ENCODE measurements at regions not wholly inside any gene's neighbourhood (a gene's known extent, or its start where the extent isn't known, plus 50 kb on each side); places are given as distances from the start of the nearest gene placed in this dataset.

DNA sequence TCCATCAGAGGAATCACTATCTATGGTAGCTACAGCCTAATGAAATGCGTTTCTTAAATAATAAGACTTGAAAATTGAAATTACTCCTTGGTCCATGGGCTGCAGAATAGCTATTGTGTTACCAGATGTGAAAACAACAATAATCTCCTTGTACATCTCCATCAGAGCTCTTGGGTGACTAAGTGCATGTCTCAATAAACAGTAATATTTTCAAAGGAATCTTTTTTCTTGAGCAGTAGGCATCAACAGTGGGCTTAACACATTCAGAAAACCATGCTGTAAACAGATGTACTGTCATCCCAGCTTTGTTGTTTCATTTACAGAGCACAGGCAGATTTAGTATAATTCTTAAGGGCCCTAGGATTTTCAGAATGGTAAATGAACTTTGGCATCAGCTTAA, 67.3 kb downstream of the GLUD2 start:
- intact Hi-C loops (cut with DNase I; ENCODE audit: low total_unique reads): no loop called here
- DNase-seq: no peak
- H3K36me3 ChIP-seq: no peaks in the 10 kb centered on the region
- H3K27me3 ChIP-seq: no peaks in the 10 kb centered on the region
- no peak overlapping the region for H3K27ac ChIP-seq
- H3K9me3 ChIP-seq: no peaks in the 10 kb centered on the region
- no peaks in the 10 kb centered on the region for H3K4me1 ChIP-seq
- no peak overlapping the region for H3K4me3 ChIP-seq
- no peak for TF ChIP-seq POLR2A (IDR thresholded peaks at IDR 0.05)
- TF ChIP-seq, protein P1, sequence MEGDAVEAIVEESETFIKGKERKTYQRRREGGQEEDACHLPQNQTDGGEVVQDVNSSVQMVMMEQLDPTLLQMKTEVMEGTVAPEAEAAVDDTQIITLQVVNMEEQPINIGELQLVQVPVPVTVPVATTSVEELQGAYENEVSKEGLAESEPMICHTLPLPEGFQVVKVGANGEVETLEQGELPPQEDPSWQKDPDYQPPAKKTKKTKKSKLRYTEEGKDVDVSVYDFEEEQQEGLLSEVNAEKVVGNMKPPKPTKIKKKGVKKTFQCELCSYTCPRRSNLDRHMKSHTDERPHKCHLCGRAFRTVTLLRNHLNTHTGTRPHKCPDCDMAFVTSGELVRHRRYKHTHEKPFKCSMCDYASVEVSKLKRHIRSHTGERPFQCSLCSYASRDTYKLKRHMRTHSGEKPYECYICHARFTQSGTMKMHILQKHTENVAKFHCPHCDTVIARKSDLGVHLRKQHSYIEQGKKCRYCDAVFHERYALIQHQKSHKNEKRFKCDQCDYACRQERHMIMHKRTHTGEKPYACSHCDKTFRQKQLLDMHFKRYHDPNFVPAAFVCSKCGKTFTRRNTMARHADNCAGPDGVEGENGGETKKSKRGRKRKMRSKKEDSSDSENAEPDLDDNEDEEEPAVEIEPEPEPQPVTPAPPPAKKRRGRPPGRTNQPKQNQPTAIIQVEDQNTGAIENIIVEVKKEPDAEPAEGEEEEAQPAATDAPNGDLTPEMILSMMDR (IDR thresholded peaks at IDR 0.05): no peak

GRCh38 chrX:121120690-121121605, 73.5 kb downstream of the GLUD2 start:
- Histone ChIP-seq H3K4me1 (no peaks in the 10 kb centered on the region), H3K27ac (no peak overlapping the region)
- TF ChIP-seq, protein P1 (IDR thresholded peaks at IDR 0.05): no peak
- no peak for TF ChIP-seq POLR2A (IDR thresholded peaks at IDR 0.05)

GRCh38 chrX:121122332-121122731, 74.9 kb downstream of the GLUD2 start:
- no peaks in the 10 kb centered on the region for H3K27me3 ChIP-seq
- intact Hi-C loops (cut with DNase I; ENCODE audit: low total_unique reads): no loop called here
- H3K4me3 ChIP-seq: no peak overlapping the region
- no peak for TF ChIP-seq POLR2A (IDR thresholded peaks at IDR 0.05)
- TF ChIP-seq, protein P1 (IDR thresholded peaks at IDR 0.05): no peak
- no peaks in the 10 kb centered on the region for H3K36me3 ChIP-seq
- no peaks in the 10 kb centered on the region for H3K9me3 ChIP-seq
- DNase-seq: no peak
- H3K27ac ChIP-seq: no peak overlapping the region
- H3K4me1 ChIP-seq: no peaks in the 10 kb centered on the region

More at GRCh38 chrX:121120690-121121605, 73.5 kb downstream of the GLUD2 start:
- intact Hi-C loops (cut with DNase I; ENCODE audit: low total_unique reads): no loop called here
- Histone ChIP-seq H3K9me3 (no peaks in the 10 kb centered on the region), H3K4me3 (no peak overlapping the region), H3K27me3 (no peaks in the 10 kb centered on the region), H3K36me3 (no peaks in the 10 kb centered on the region)
- no peak for DNase-seq

DNA sequence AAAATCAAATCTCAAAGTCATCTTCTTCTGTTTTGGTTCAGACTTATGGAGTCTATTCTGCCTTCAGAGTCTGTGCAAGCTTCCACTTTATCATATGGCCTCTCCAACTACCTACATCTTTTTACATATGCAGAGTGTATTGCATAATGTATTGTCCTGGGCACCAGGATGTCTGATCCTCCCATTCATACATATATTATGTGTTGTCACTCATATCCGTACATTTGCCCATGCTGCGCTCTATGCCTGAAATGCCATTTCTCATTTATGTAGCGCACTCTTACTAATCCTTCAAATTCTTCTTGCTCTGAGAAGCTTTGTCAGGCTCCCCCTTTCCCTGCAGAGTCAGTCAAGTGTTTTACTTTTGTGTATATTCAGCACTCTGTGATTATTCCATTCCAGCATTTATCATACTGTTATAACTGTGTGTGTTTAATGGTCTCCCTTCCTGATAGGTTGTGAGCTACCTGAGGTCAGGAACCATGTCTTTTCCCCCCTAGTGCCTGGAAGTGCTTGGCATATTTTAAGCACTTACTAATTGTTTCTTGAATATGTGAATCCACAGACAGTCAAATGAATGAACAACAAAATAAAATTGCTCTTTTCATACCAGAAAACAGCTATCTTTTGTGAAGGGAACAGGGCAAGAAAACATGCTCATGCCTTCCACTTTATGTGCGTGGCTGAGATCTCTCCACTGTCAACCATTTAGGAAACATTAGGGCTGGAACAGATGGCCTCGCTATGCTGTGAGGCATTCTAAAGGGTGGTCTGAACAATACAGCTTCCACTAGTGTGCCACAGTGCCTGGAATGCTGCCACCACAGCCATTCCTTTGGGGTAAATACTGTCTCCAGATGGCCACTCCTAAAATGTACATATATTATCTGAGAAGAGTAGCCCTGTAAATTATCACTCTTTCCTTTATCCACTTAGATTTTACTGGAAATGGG, 81.8 kb downstream of the GLUD2 start:
- no peak for DNase-seq
- Histone ChIP-seq H3K27ac (no peak overlapping the region), H3K36me3 (no peaks in the 10 kb centered on the region), H3K4me3 (no peak overlapping the region), H3K4me1 (no peaks in the 10 kb centered on the region), H3K27me3 (no peaks in the 10 kb centered on the region), H3K9me3 (no peaks in the 10 kb centered on the region)
- TF ChIP-seq, protein P1 (IDR thresholded peaks at IDR 0.05): no peak
- TF ChIP-seq POLR2A (IDR thresholded peaks at IDR 0.05): no peak
- intact Hi-C loops (cut with DNase I; ENCODE audit: low total_unique reads): no loop called here
